AG09309 (cell line): ENCODE measurements at regions not wholly inside any gene's neighbourhood (a gene's known extent, or its start where the extent isn't known, plus 50 kb on each side); places are given as distances from the start of the nearest gene placed in this dataset.
A peak's percentile ranks its signal among the peaks of the same experiment; 100 is the strongest.
"Not testable (repeated sequence)": the region's sequence is repeated elsewhere in the genome, so short reads cannot be mapped to it uniquely, and the experiment has no call there.

Experiments used
- DNase-seq: peaks from one replicate; pipeline ENCODE4 v3.0.0-alpha.2; 2010; ENCODE audit warnings: low read depth
- H3K4me3 ChIP-seq: 2 replicates; pipeline ENCODE4 v1.5.1; 2011; ENCODE audit warnings: mild to moderate bottlenecking, low read depth, low read length, moderate library complexity; ENCODE audit not compliant: control insufficient read depth
- TF ChIP-seq, protein P1 (sequence below): IDR thresholded peaks from 2 replicates; pipeline ENCODE4 v1.5.1; 2011; ENCODE audit warnings: mild to moderate bottlenecking, low read depth, low read length, inconsistent platforms; ENCODE audit not compliant: insufficient read depth, control insufficient read depth; ENCODE audit errors: missing control alignments

DNA sequence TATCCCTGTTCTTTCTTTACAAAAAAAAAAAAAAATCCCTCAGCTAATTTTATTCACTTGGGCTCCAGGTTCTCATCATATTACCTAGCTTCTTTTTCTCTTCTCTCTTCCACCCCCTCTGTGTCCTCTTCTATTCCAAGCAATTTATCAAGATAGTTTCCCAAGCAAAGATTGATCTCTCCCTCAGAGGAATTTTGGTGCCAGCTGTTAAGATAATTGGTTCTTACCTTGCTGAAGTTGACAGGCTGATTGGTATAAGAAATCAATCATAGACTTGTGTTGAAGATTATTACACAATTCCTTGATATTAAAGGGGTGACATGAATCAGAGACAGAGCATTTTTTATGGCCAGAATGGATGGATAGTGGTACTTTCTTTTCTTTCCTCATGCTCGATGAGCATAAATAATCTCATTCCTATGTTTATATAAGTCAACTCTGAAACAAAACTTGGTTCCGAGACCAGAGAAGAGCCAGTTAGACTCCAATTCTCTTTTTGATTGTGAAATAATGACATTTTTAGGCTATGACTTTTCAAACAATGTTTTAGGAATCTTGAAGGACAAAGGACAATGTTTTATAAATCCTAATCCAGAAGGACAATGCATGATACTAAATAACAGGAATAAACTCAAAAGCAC lies 264.1 kb upstream of the PRKD1 start:
- TF ChIP-seq, protein P1, sequence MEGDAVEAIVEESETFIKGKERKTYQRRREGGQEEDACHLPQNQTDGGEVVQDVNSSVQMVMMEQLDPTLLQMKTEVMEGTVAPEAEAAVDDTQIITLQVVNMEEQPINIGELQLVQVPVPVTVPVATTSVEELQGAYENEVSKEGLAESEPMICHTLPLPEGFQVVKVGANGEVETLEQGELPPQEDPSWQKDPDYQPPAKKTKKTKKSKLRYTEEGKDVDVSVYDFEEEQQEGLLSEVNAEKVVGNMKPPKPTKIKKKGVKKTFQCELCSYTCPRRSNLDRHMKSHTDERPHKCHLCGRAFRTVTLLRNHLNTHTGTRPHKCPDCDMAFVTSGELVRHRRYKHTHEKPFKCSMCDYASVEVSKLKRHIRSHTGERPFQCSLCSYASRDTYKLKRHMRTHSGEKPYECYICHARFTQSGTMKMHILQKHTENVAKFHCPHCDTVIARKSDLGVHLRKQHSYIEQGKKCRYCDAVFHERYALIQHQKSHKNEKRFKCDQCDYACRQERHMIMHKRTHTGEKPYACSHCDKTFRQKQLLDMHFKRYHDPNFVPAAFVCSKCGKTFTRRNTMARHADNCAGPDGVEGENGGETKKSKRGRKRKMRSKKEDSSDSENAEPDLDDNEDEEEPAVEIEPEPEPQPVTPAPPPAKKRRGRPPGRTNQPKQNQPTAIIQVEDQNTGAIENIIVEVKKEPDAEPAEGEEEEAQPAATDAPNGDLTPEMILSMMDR: no peak
- no peak overlapping the region for H3K4me3 ChIP-seq
- no peak for DNase-seq

DNA sequence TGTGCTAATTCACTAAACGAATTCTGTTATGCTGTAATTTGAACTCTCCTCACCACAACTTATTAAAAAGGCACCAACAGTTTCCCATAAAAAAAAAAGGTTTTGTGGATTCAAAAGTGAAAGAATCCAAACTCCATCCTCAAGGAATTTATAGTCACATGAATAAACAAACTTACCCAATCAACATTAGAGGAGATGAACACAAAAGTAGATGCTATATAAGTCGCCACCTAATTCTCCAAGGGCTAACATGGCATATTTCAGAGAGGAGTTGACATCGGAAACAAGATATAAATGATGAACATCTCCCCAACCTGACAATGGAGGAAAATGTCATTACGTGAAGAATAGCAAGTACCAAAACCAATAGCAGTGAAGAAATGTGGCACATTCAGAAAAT lies 265.5 kb upstream of the PRKD1 start:
- no peak overlapping the region for H3K4me3 ChIP-seq
- TF ChIP-seq, protein P1: no peak
- no peak for DNase-seq

DNA sequence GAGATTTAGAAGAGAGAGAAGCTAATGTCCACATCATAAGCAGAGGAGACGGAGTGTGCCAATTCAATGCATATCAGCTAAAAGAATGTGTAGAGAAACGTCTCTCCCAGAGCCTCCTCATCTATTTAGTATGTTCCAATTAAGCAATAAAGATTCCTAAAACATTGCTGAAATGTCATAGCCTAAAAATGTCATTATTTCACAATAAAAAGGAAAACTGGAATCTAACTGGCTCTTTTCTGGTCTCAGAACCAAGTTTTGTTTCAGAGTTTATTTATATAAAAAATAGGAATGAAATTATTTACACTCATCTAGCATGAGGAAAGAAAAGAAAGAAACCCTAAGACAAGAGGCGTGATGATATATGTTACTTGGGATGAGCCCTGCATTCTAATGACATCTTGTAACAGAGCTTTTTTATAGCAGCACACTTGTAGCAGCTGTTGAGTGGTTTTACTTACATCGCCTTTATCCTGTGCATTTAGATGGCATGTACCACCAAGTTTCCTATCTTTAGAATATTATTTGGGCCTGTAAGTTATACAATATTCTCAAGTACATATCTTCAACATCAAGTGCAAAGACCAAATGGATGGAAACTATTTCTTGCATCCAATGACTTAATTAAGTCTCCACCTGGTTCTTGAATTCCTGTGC lies 266.3 kb upstream of the PRKD1 start:
- DNase-seq: peak; percentile 81
- TF ChIP-seq, protein P1: no peak
- no peak overlapping the region for H3K4me3 ChIP-seq

DNA sequence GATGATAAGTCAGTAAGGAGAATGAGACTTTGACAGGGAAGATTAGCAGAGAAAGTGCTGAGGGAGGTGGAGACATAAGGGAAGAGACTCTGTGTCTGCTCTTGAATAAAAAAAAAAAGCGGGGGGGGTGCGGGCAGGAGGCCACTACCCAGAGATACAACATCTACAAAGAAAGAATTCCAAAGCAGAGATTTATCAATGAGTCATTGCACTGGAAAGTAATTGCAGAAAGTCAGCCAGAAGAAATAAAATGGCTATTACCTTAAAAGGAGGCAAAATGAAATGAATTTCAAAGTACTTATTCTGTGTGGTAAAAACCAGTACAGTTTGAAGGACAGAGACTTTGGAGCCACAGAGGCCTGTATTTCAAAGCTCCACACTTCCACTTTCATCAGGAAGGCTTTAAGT lies 267.1 kb upstream of the PRKD1 start:
- TF ChIP-seq, protein P1: no peak
- peak; percentile 81 for DNase-seq
- H3K4me3 ChIP-seq: no peak overlapping the region

DNA sequence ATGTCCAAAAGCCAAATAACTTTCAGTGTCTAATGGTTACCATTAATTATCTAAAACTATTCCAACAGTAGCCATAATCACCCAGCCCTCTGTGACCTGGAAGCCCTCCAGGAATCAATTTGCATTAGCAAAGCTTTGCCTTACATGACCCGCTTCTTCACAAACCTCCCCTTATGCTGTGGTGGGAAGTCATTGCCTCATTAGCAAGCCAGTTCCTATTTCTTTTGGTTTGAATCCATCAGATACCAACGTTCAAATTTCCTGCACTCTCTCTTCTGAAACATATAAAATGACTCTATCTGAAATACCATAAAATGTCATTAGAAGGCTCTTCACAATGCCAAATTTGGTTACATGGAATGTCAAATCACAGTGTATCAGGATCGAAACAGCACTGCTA lies 268.3 kb upstream of the PRKD1 start:
- H3K4me3 ChIP-seq: no peak overlapping the region
- TF ChIP-seq, protein P1: no peak
- DNase-seq: no peak

DNA sequence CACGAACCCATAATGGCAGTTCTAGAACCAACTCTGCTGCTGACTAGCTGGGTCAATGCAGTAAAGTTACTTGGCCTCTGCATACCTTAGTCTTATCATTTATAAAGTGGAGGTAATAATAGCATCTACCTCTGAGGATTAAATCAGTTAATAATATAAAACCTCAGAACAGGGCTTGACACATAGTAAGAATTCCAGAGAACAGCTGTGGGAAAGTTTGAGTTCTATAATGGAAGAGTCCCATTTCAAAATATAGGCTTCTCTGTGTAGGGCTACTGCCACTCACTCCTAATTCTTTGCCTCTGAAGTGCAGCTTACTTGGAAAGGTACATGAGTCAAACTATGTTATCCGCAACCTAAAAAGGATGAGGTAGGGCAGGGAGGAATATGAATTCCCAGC lies 269.2 kb upstream of the PRKD1 start:
- H3K4me3 ChIP-seq: no peak overlapping the region
- TF ChIP-seq, protein P1: no peak

DNA sequence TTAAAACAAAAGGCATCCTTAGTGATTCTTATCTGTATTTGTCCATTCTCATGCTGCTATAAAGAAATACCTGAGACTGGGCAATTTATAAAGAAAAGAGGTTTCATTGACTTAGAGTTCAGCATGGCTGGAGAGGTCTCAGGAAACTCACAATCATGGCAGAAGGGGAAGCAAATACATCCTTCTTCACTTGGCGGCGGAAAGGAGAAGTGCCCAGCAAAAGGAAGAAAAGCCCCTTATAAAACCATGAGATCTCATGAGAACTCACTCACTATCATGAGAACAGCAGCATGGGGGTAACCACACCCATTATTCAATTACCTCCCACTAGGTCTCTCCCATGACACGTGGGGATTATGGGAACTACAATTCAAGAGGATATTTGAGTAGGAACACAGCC lies 271.1 kb upstream of the PRKD1 start:
- not testable (repeated sequence) for DNase-seq

More for the DNA sequence above, 269.2 kb upstream of the PRKD1 start:
- DNase-seq: no peak

More for the DNA sequence above, 271.1 kb upstream of the PRKD1 start:
- H3K4me3 ChIP-seq: not testable (repeated sequence)
